ENCODE measurements at regions not wholly inside any gene's neighbourhood (a gene's known extent, or its start where the extent isn't known, plus 50 kb on each side); places are given as distances from the start of the nearest gene placed in this dataset.

- H3K9ac ChIP-seq (ENCODE audit: low read depth in 1 of 3, low read length in 3 of 3) = no peak overlapping the region
- no peak overlapping the region for H3K4me3 ChIP-seq (ENCODE audit: low read length in 3 of 3)
- H3K4me1 ChIP-seq (ENCODE audit: control insufficient read depth in 3 of 3, insufficient read depth in 3 of 3, low read length in 3 of 3) = no peaks in the 10 kb centered on the region
- H3K27ac ChIP-seq (ENCODE audit: low read depth, low read length) = no peak overlapping the region
- no peaks in the 10 kb centered on the region for H3K36me3 ChIP-seq (ENCODE audit: control insufficient read depth in 3 of 3, insufficient read depth in 3 of 3, low read length in 3 of 3)
- peaks cover 0 to 4% (median under 1%) of the 10 kb centered on the region in 3 donors for H3K9me3 ChIP-seq (ENCODE audit: control insufficient read depth in 3 of 3, low read length in 3 of 3)
- H3K27me3 ChIP-seq (ENCODE audit: control insufficient read depth in 3 of 3, insufficient read depth in 3 of 3, low read length in 3 of 3) = peaks cover 0 to 11% (median 4%) of the 10 kb centered on the region in 3 donors
These were observed 463.0 kb downstream of the AACS start for GRCh38 chr12:125528281-125528680.

- no peaks in the 10 kb centered on the region for H3K4me1 ChIP-seq (ENCODE audit: control insufficient read depth in 3 of 3, insufficient read depth in 3 of 3, low read length in 3 of 3)
- no peaks in the 10 kb centered on the region for H3K36me3 ChIP-seq (ENCODE audit: control insufficient read depth in 3 of 3, insufficient read depth in 3 of 3, low read length in 3 of 3)
- no peak overlapping the region for H3K27ac ChIP-seq (ENCODE audit: low read depth, low read length)
- no peaks in the 10 kb centered on the region for H3K9me3 ChIP-seq (ENCODE audit: control insufficient read depth in 3 of 3, low read length in 3 of 3)
- no peak overlapping the region for H3K9ac ChIP-seq (ENCODE audit: low read depth in 1 of 3, low read length in 3 of 3)
- no peak overlapping the region for H3K4me3 ChIP-seq (ENCODE audit: low read length in 3 of 3)
- peaks cover 0 to 15% (median 8%) of the 10 kb centered on the region in 3 donors for H3K27me3 ChIP-seq (ENCODE audit: control insufficient read depth in 3 of 3, insufficient read depth in 3 of 3, low read length in 3 of 3)
These were observed 465.0 kb downstream of the AACS start for GRCh38 chr12:125530201-125530600.

- H3K9ac ChIP-seq (ENCODE audit: low read depth in 1 of 3, low read length in 3 of 3) = no peak overlapping the region
- H3K4me1 ChIP-seq (ENCODE audit: control insufficient read depth in 3 of 3, insufficient read depth in 3 of 3, low read length in 3 of 3) = no peaks in the 10 kb centered on the region
- peaks cover 0 to 16% (median 8%) of the 10 kb centered on the region in 3 donors for H3K27me3 ChIP-seq (ENCODE audit: control insufficient read depth in 3 of 3, insufficient read depth in 3 of 3, low read length in 3 of 3)
- no peaks in the 10 kb centered on the region for H3K36me3 ChIP-seq (ENCODE audit: control insufficient read depth in 3 of 3, insufficient read depth in 3 of 3, low read length in 3 of 3)
- no peak overlapping the region for H3K4me3 ChIP-seq (ENCODE audit: low read length in 3 of 3)
- H3K27ac ChIP-seq (ENCODE audit: low read depth, low read length) = no peak overlapping the region
- no peaks in the 10 kb centered on the region for H3K9me3 ChIP-seq (ENCODE audit: control insufficient read depth in 3 of 3, low read length in 3 of 3)
These were observed 465.6 kb downstream of the AACS start for GRCh38 chr12:125530876-125531275.

GRCh38 chr12:125531574-125531973 is 466.3 kb downstream of the AACS start:
- no peaks in the 10 kb centered on the region for H3K36me3 ChIP-seq (ENCODE audit: control insufficient read depth in 3 of 3, insufficient read depth in 3 of 3, low read length in 3 of 3)

GRCh38 chr12:125533434-125534029 is 468.3 kb downstream of the AACS start:
- peaks cover 0 to 19% (median 8%) of the 10 kb centered on the region in 3 donors for H3K27me3 ChIP-seq (ENCODE audit: control insufficient read depth in 3 of 3, insufficient read depth in 3 of 3, low read length in 3 of 3)
- no peaks in the 10 kb centered on the region for H3K4me1 ChIP-seq (ENCODE audit: control insufficient read depth in 3 of 3, insufficient read depth in 3 of 3, low read length in 3 of 3)
- no peaks in the 10 kb centered on the region for H3K36me3 ChIP-seq (ENCODE audit: control insufficient read depth in 3 of 3, insufficient read depth in 3 of 3, low read length in 3 of 3)
- H3K9me3 ChIP-seq (ENCODE audit: control insufficient read depth in 3 of 3, low read length in 3 of 3) = no peaks in the 10 kb centered on the region
- H3K27ac ChIP-seq (ENCODE audit: low read depth, low read length) = no peak overlapping the region
- H3K4me3 ChIP-seq (ENCODE audit: low read length in 3 of 3) = no peak overlapping the region
- H3K9ac ChIP-seq (ENCODE audit: low read depth in 1 of 3, low read length in 3 of 3) = no peak overlapping the region

More at GRCh38 chr12:125531574-125531973, 466.3 kb downstream of the AACS start:
- no peak overlapping the region for H3K4me3 ChIP-seq (ENCODE audit: low read length in 3 of 3)
- H3K9me3 ChIP-seq (ENCODE audit: control insufficient read depth in 3 of 3, low read length in 3 of 3) = no peaks in the 10 kb centered on the region
- peaks cover 0 to 19% (median 8%) of the 10 kb centered on the region in 3 donors for H3K27me3 ChIP-seq (ENCODE audit: control insufficient read depth in 3 of 3, insufficient read depth in 3 of 3, low read length in 3 of 3)
- no peak overlapping the region for H3K27ac ChIP-seq (ENCODE audit: low read depth, low read length)
- no peak overlapping the region for H3K9ac ChIP-seq (ENCODE audit: low read depth in 1 of 3, low read length in 3 of 3)
- no peaks in the 10 kb centered on the region for H3K4me1 ChIP-seq (ENCODE audit: control insufficient read depth in 3 of 3, insufficient read depth in 3 of 3, low read length in 3 of 3)

- Histone ChIP-seq H3K4me1 (ENCODE audit: control insufficient read depth in 3 of 3, insufficient read depth in 3 of 3, low read length in 3 of 3) (no peaks in the 10 kb centered on the region), H3K9ac (ENCODE audit: low read depth in 1 of 3, low read length in 3 of 3) (no peak overlapping the region), H3K27me3 (ENCODE audit: control insufficient read depth in 3 of 3, insufficient read depth in 3 of 3, low read length in 3 of 3) (peaks cover 0 to 4% (median under 1%) of the 10 kb centered on the region in 3 donors), H3K4me3 (ENCODE audit: low read length in 3 of 3) (no peak overlapping the region), H3K27ac (ENCODE audit: low read depth, low read length) (no peak overlapping the region), H3K36me3 (ENCODE audit: control insufficient read depth in 3 of 3, insufficient read depth in 3 of 3, low read length in 3 of 3) (no peaks in the 10 kb centered on the region), H3K9me3 (ENCODE audit: control insufficient read depth in 3 of 3, low read length in 3 of 3) (no peaks in the 10 kb centered on the region)
These were observed 473.4 kb downstream of the AACS start for GRCh38 chr12:125538401-125539199.

- Histone ChIP-seq H3K36me3 (ENCODE audit: control insufficient read depth in 3 of 3, insufficient read depth in 3 of 3, low read length in 3 of 3) (no peaks in the 10 kb centered on the region), H3K27me3 (ENCODE audit: control insufficient read depth in 3 of 3, insufficient read depth in 3 of 3, low read length in 3 of 3) (peaks cover 0 to 4% (median 0%) of the 10 kb centered on the region in 3 donors), H3K4me1 (ENCODE audit: control insufficient read depth in 3 of 3, insufficient read depth in 3 of 3, low read length in 3 of 3) (no peaks in the 10 kb centered on the region), H3K9me3 (ENCODE audit: control insufficient read depth in 3 of 3, low read length in 3 of 3) (peaks cover 0 to 4% (median 0%) of the 10 kb centered on the region in 3 donors), H3K9ac (ENCODE audit: low read depth in 1 of 3, low read length in 3 of 3) (no peak overlapping the region), H3K27ac (ENCODE audit: low read depth, low read length) (no peak overlapping the region), H3K4me3 (ENCODE audit: low read length in 3 of 3) (no peak overlapping the region)
These were observed 475.5 kb downstream of the AACS start for GRCh38 chr12:125540580-125541204.

- Histone ChIP-seq H3K36me3 (ENCODE audit: control insufficient read depth in 3 of 3, insufficient read depth in 3 of 3, low read length in 3 of 3) (no peaks in the 10 kb centered on the region), H3K27ac (ENCODE audit: low read depth, low read length) (no peak overlapping the region), H3K4me1 (ENCODE audit: control insufficient read depth in 3 of 3, insufficient read depth in 3 of 3, low read length in 3 of 3) (no peaks in the 10 kb centered on the region)
These were observed 479.7 kb downstream of the AACS start for GRCh38 chr12:125544960-125545359.

GRCh38 chr12:125549171-125549570 is 483.9 kb downstream of the AACS start:
- no peaks in the 10 kb centered on the region for H3K36me3 ChIP-seq (ENCODE audit: control insufficient read depth in 3 of 3, insufficient read depth in 3 of 3, low read length in 3 of 3)
- no peak overlapping the region for H3K27ac ChIP-seq (ENCODE audit: low read depth, low read length)
- no peaks in the 10 kb centered on the region for H3K27me3 ChIP-seq (ENCODE audit: control insufficient read depth in 3 of 3, insufficient read depth in 3 of 3, low read length in 3 of 3)
- H3K4me3 ChIP-seq (ENCODE audit: low read length in 3 of 3) = no peak overlapping the region
- peaks cover 0 to 4% (median 4%) of the 10 kb centered on the region in 3 donors for H3K9me3 ChIP-seq (ENCODE audit: control insufficient read depth in 3 of 3, low read length in 3 of 3)
- H3K4me1 ChIP-seq (ENCODE audit: control insufficient read depth in 3 of 3, insufficient read depth in 3 of 3, low read length in 3 of 3) = no peaks in the 10 kb centered on the region
- H3K9ac ChIP-seq (ENCODE audit: low read depth in 1 of 3, low read length in 3 of 3) = no peak overlapping the region

More at GRCh38 chr12:125544960-125545359, 479.7 kb downstream of the AACS start:
- Histone ChIP-seq H3K27me3 (ENCODE audit: control insufficient read depth in 3 of 3, insufficient read depth in 3 of 3, low read length in 3 of 3) (no peaks in the 10 kb centered on the region), H3K9ac (ENCODE audit: low read depth in 1 of 3, low read length in 3 of 3) (no peak overlapping the region), H3K4me3 (ENCODE audit: low read length in 3 of 3) (no peak overlapping the region), H3K9me3 (ENCODE audit: control insufficient read depth in 3 of 3, low read length in 3 of 3) (peaks cover 0 to 4% (median 3%) of the 10 kb centered on the region in 3 donors)

- Histone ChIP-seq H3K9me3 (ENCODE audit: control insufficient read depth in 3 of 3, low read length in 3 of 3) (peaks cover 0 to 4% (median 4%) of the 10 kb centered on the region in 3 donors), H3K9ac (ENCODE audit: low read depth in 1 of 3, low read length in 3 of 3) (no peak overlapping the region), H3K27me3 (ENCODE audit: control insufficient read depth in 3 of 3, insufficient read depth in 3 of 3, low read length in 3 of 3) (no peaks in the 10 kb centered on the region), H3K27ac (ENCODE audit: low read depth, low read length) (no peak overlapping the region), H3K4me1 (ENCODE audit: control insufficient read depth in 3 of 3, insufficient read depth in 3 of 3, low read length in 3 of 3) (no peaks in the 10 kb centered on the region), H3K4me3 (ENCODE audit: low read length in 3 of 3) (no peak overlapping the region), H3K36me3 (ENCODE audit: control insufficient read depth in 3 of 3, insufficient read depth in 3 of 3, low read length in 3 of 3) (no peaks in the 10 kb centered on the region)
These were observed 484.6 kb downstream of the AACS start for GRCh38 chr12:125549836-125550235.

Measured in skeletal muscle tissue (tissue), 3 donors.